ENCODE measurements at regions not wholly inside any gene's neighbourhood (a gene's known extent, or its start where the extent isn't known, plus 50 kb on each side); places are given as distances from the start of the nearest gene placed in this dataset.

DNA sequence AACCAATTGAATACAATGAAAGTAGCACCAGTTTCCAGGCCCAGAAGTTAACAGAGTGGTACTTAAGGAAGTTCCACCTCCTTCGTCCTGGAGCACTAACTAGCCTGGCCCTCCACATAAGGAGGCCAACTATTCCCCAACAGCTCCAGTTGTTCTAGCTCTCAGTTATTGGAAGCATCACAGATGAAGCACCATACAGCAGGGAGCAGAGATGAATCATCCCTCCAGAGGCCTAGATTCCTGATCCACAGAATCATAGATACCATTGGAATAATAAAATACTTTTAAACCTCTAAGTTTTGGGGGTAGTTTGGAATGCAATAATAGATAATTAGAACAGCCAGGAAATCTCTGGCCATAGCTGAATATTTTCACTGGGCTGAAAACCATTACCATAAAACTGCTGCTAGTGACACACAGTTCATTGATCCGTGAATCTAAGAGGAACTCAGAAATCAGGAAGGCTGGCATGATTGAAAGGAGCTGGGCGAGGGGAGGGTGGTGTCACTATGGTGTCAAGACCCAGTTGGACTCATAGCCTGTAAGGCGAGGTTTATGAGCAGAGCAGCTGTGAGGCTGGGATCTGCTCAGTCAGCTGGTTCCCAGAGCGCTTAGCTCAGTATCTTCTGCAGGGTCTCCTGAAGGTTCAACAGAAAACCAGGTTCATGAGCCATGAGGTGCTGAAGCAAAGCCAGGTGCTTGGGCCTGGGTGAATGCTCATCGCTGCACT, 371.4 kb upstream of the TMTC1 start:
- Histone ChIP-seq H3K4me2 (no peak overlapping the region), H3K27ac (no peak overlapping the region), H3K4me1 (no peaks in the 10 kb centered on the region), H3K4me3 (no peak overlapping the region), H3K9me3 (no peaks in the 10 kb centered on the region)
- 8% methylated on average over 6 of the region's 6 CpGs for WGBS (ENCODE audit: missing lambda C conversion rate)
- CTCF ChIA-PET: no interaction called here
- ATAC-seq (no peak), DNase-seq (ENCODE audit: low read depth in 1 of 2, low spot score in 1 of 2) (no peak), FAIRE-seq (no peak)
- POLR2A ChIA-PET: no interaction called here
- no peak for TF ChIP-seq CHD2 (IDR thresholded peaks at IDR 0.05; ENCODE audit: low read length, partially characterized antibody)
- no peak for TF ChIP-seq ESRRA (IDR thresholded peaks at IDR 0.05; ENCODE audit: borderline replicate concordance, low read length)
- TF ChIP-seq, protein P1, sequence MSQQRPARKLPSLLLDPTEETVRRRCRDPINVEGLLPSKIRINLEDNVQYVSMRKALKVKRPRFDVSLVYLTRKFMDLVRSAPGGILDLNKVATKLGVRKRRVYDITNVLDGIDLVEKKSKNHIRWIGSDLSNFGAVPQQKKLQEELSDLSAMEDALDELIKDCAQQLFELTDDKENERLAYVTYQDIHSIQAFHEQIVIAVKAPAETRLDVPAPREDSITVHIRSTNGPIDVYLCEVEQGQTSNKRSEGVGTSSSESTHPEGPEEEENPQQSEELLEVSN (IDR thresholded peaks at IDR 0.05; ENCODE audit: borderline replicate concordance, low read depth): no peak
- no peak for TF ChIP-seq MAFK (IDR thresholded peaks at IDR 0.05; ENCODE audit: partially characterized antibody)
- no peak for TF ChIP-seq NFE2L2 (conservative IDR thresholded peaks at IDR 0.05; ENCODE audit: low read length)
- TF ChIP-seq, protein P2, sequence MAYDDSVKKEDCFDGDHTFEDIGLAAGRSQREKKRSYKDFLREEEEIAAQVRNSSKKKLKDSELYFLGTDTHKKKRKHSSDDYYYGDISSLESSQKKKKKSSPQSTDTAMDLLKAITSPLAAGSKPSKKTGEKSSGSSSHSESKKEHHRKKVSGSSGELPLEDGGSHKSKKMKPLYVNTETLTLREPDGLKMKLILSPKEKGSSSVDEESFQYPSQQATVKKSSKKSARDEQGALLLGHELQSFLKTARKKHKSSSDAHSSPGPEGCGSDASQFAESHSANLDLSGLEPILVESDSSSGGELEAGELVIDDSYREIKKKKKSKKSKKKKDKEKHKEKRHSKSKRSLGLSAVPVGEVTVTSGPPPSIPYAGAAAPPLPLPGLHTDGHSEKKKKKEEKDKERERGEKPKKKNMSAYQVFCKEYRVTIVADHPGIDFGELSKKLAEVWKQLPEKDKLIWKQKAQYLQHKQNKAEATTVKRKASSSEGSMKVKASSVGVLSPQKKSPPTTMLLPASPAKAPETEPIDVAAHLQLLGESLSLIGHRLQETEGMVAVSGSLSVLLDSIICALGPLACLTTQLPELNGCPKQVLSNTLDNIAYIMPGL (CRISPR knock-in tag; IDR thresholded peaks at IDR 0.05; ENCODE audit: borderline replicate concordance): no peak
- no peak for TF ChIP-seq BHLHE40 (IDR thresholded peaks at IDR 0.05; ENCODE audit: low read depth, low read length)
- no peak for TF ChIP-seq KDM5A (IDR thresholded peaks at IDR 0.05)
- TF ChIP-seq RAD21 (conservative IDR thresholded peaks at IDR 0.05 in 1 of 2, IDR thresholded peaks at IDR 0.05 in 1 of 2): no peak
- TF ChIP-seq HOXB5 (CRISPR knock-in tag; IDR thresholded peaks at IDR 0.05): no peak
- TF ChIP-seq NR3C1 (IDR thresholded peaks at IDR 0.05): no peak
- TF ChIP-seq JUN (IDR thresholded peaks at IDR 0.05): no peak
- no peak for TF ChIP-seq RCOR1 (IDR thresholded peaks at IDR 0.05; ENCODE audit: low read depth, low read length)
- TF ChIP-seq EHF (CRISPR knock-in tag; IDR thresholded peaks at IDR 0.05): no peak

DNA sequence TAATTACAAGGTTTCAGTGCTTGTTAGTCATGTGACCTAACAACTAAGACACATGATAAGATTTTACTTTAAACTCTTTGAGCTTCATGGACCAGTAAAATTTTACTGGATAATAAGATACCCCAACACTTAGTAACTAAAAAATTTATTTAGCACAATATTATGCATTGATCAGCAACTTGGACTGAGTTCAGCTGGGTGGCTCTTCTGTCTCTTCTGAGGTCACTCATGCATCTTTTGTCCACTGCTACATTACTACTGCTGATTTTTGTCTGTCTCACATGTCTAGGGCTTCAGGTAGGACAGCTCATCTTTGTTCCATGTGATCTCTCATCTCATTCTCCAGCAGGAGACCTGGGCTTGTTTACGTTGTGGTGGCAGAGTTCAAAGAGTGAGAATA, 370.2 kb upstream of the TMTC1 start:
- no peak overlapping the region for H3K27ac ChIP-seq
- ChIA-PET POLR2A (no interaction called here), CTCF (no interaction called here)
- no peak overlapping the region for H3K4me3 ChIP-seq
- H3K9me3 ChIP-seq: no peaks in the 10 kb centered on the region
- no peak for ATAC-seq
- no peaks in the 10 kb centered on the region for H3K4me1 ChIP-seq
- no peak overlapping the region for H3K4me2 ChIP-seq
- DNase-seq (ENCODE audit: low read depth in 1 of 2, low spot score in 1 of 2): no peak
- 4% methylated on average over 1 of the region's 1 CpG for WGBS (ENCODE audit: missing lambda C conversion rate)
- TF ChIP-seq PHF8 (IDR thresholded peaks at IDR 0.05; ENCODE audit: borderline replicate concordance, low read depth) (no peak), FOSL2 (IDR thresholded peaks at IDR 0.05) (no peak), FOSL2 (CRISPR knock-in tag; IDR thresholded peaks at IDR 0.05) (no peak), RNF2 (IDR thresholded peaks at IDR 0.05; ENCODE audit: borderline replicate concordance, low read depth) (no peak)
- FAIRE-seq: no peak

DNA sequence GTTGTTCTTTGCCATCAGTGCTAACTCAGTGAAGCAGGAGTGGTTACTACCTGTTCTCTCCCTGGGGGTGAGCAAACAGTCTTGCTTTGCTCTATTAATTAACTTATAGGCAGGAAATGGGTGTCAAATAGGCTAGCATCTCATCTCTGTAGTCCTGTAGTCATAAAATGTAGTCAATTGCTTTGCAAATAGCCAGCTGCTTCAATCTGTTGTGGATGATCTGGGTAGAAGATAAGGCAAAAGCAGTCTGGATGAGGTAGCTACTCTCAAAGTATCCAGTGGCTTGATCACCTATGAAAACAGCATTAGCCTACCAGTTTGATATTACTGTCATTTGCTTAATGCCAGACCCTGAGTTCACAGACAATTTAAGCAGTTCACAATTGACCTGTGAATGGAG, 369.0 kb upstream of the TMTC1 start:
- Histone ChIP-seq H3K4me3 (no peak overlapping the region), H3K4me1 (no peaks in the 10 kb centered on the region), H3K4me2 (no peak overlapping the region), H3K27ac (no peak overlapping the region), H3K9me3 (no peaks in the 10 kb centered on the region)
- TF ChIP-seq CBX2 (IDR thresholded peaks at IDR 0.05; ENCODE audit: borderline replicate concordance, low read depth) (no peak), CBX8 (IDR thresholded peaks at IDR 0.05) (no peak)
- ATAC-seq (no peak), FAIRE-seq (no peak), DNase-seq (ENCODE audit: low read depth in 1 of 2, low spot score in 1 of 2) (no peak)
- ChIA-PET CTCF (no interaction called here), POLR2A (no interaction called here)

DNA sequence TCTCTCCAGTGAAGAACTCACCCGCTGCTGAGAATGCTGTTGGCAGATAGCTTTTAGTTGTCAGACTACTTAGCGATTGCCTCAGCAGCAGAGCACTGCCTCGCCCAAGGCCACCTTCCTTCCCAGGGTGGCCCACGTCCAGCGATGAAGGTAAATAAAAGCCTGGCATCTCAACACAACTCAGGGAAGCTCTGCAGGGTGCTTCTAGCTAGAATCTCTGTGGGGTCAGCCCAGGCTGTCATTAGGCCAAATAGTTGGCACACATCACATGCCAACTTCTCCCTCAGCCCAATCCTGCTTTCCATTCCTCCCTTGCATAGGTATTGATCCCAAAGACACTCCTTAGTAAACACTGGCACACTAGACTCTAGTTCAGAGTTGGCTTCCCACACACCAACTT, 368.1 kb upstream of the TMTC1 start:
- no peak for FAIRE-seq
- Histone ChIP-seq H3K9me3 (no peaks in the 10 kb centered on the region), H3K4me3 (no peak overlapping the region), H3K4me2 (no peak overlapping the region), H3K27ac (no peak overlapping the region), H3K4me1 (no peaks in the 10 kb centered on the region)
- ChIA-PET CTCF (no interaction called here), POLR2A (no interaction called here)
- no peak for DNase-seq (ENCODE audit: low read depth in 1 of 2, low spot score in 1 of 2)
- ATAC-seq: no peak
- whole genome bisulfite sequencing (ENCODE audit: missing lambda C conversion rate): 3% methylated on average over 5 of the region's 5 CpGs
- TF ChIP-seq NFE2L2 (conservative IDR thresholded peaks at IDR 0.05; ENCODE audit: low read length) (no peak), EHF (CRISPR knock-in tag; IDR thresholded peaks at IDR 0.05) (no peak), FOSL2 (IDR thresholded peaks at IDR 0.05) (no peak), FOSL2 (CRISPR knock-in tag; IDR thresholded peaks at IDR 0.05) (no peak), GATA3 (IDR thresholded peaks at IDR 0.05; ENCODE audit: borderline replicate concordance) (no peak), ZSCAN20 (CRISPR knock-in tag; IDR thresholded peaks at IDR 0.05) (no peak), ZC3H11A (IDR thresholded peaks at IDR 0.05) (no peak), MAZ (IDR thresholded peaks at IDR 0.05; ENCODE audit: borderline replicate concordance, low read depth, low read length) (no peak), FOSB (CRISPR knock-in tag; IDR thresholded peaks at IDR 0.05) (no peak), RARB (CRISPR knock-in tag; IDR thresholded peaks at IDR 0.05) (no peak)
- TF ChIP-seq, protein P1 (IDR thresholded peaks at IDR 0.05; ENCODE audit: borderline replicate concordance, low read depth): no peak
- TF ChIP-seq, protein P3, sequence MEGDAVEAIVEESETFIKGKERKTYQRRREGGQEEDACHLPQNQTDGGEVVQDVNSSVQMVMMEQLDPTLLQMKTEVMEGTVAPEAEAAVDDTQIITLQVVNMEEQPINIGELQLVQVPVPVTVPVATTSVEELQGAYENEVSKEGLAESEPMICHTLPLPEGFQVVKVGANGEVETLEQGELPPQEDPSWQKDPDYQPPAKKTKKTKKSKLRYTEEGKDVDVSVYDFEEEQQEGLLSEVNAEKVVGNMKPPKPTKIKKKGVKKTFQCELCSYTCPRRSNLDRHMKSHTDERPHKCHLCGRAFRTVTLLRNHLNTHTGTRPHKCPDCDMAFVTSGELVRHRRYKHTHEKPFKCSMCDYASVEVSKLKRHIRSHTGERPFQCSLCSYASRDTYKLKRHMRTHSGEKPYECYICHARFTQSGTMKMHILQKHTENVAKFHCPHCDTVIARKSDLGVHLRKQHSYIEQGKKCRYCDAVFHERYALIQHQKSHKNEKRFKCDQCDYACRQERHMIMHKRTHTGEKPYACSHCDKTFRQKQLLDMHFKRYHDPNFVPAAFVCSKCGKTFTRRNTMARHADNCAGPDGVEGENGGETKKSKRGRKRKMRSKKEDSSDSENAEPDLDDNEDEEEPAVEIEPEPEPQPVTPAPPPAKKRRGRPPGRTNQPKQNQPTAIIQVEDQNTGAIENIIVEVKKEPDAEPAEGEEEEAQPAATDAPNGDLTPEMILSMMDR (IDR thresholded peaks at IDR 0.05): no peak
- TF ChIP-seq, protein P4, sequence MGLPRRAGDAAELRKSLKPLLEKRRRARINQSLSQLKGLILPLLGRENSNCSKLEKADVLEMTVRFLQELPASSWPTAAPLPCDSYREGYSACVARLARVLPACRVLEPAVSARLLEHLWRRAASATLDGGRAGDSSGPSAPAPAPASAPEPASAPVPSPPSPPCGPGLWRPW (IDR thresholded peaks at IDR 0.05): no peak

All from A549 (cell line).